HepG2 (cell line): ENCODE measurements at regions not wholly inside any gene's neighbourhood (a gene's known extent, or its start where the extent isn't known, plus 50 kb on each side); places are given as distances from the start of the nearest gene placed in this dataset.

Experiments
- ATAC-seq: fragments of 200-7000 bp; cut with Tn5 transposase; 3 replicates; pipeline ENCODE4 v1.9.1; 2020; ENCODE audit warnings: mild to moderate bottlenecking, moderate library complexity
- BruUV-seq: library from RNA; stranded (reverse); fragments of 400-500 nt; replicated peaks from 2 replicates; lab custom pipeline; 2021; lab: Mats Ljungman, UMichigan
- CTCF ChIA-PET: fragments of 300-600 bp; formaldehyde crosslinking; extraction: SDS; loops from one replicate; lab custom pipeline; 2021; ENCODE audit warnings: low total read pairs, inconsistent platforms, low intra/inter-chr PET ratio; lab: Yijun Ruan, JAX
- POLR2A ChIA-PET: fragments of 350-600 bp; sonication (Branson Sonifier 250); formaldehyde crosslinking; loops from one replicate; lab custom pipeline; 2020; ENCODE audit warnings: antibody characterized with exemption, inconsistent platforms; lab: Yijun Ruan, JAX
- DNase-seq: peaks from one replicate; pipeline ENCODE4 v3.0.0-alpha.2; 2015; ENCODE audit warnings: low spot score
- FAIRE-seq: peaks from 3 replicates; lab custom pipeline; 2011; peaks lifted over from hg19 to GRCh38; lab: Jason Lieb, UNC
- H2AFZ ChIP-seq: one replicate; pipeline ENCODE4 v1.6.1; 2011; ENCODE audit warnings: low read length, inconsistent platforms
- H3K27ac ChIP-seq: fragments of 300-600 bp; 3 replicates; pipeline ENCODE4 v1.8.0; 2011; ENCODE audit warnings: mixed run types, mild to moderate bottlenecking, mixed read lengths, low read length, inconsistent platforms; ENCODE audit not compliant: insufficient read depth; ENCODE audit errors: extremely low read length
- H3K27me3 ChIP-seq, 2 experiments: fragments of 200-600 bp in 1 of 2; 2 replicates in 1 of 2; 3 replicates in 1 of 2; pipeline versions ENCODE4 v1.6.0 to v1.8.0; 2011; ENCODE audit warnings: low read length in 2 of 2, mild to moderate bottlenecking in 2 of 2, moderate library complexity in 2 of 2, inconsistent platforms in 1 of 2; ENCODE audit not compliant: insufficient read depth in 2 of 2, control insufficient read depth in 1 of 2
- H3K36me3 ChIP-seq, 2 experiments: fragments of 200-600 bp in 1 of 2; replicated peaks in 1 of 2; 2 replicates in 1 of 2; 3 replicates in 1 of 2; pipeline versions ENCODE4 v1.5.1 to v1.8.0; 2011; ENCODE audit warnings: low read length in 2 of 2, inconsistent platforms in 1 of 2; ENCODE audit not compliant: insufficient read depth in 2 of 2, control insufficient read depth in 1 of 2
- H3K4me1 ChIP-seq: 2 replicates; pipeline ENCODE4 v1.5.1; 2012; ENCODE audit warnings: low read length, inconsistent platforms; ENCODE audit not compliant: insufficient read depth
- H3K4me2 ChIP-seq: 2 replicates; pipeline ENCODE4 v1.6.0; 2011; ENCODE audit warnings: low read depth, low read length, inconsistent platforms
- H3K4me3 ChIP-seq, 3 experiments: fragments of 200-600 bp in 1 of 3; sonication (generic), shearing (Covaris generic) in 1 of 3; replicated peaks in 1 of 3; 2 replicates each; pipeline ENCODE4 v1.5.1; 2011 to 2016; ENCODE audit warnings: low read length in 3 of 3, inconsistent platforms in 2 of 3, low read depth in 2 of 3, mild to moderate bottlenecking in 2 of 3, control low read depth in 1 of 3, mixed read lengths in 1 of 3; ENCODE audit not compliant: insufficient read depth in 1 of 3
- H3K79me2 ChIP-seq: one replicate; pipeline ENCODE4 v1.6.1; 2011; ENCODE audit warnings: low read length, inconsistent platforms; ENCODE audit not compliant: insufficient read depth
- H3K9ac ChIP-seq: 2 replicates; pipeline ENCODE4 v1.6.0; 2011; ENCODE audit warnings: mild to moderate bottlenecking, low read depth, low read length, inconsistent platforms; ENCODE audit not compliant: insufficient read depth
- H3K9me3 ChIP-seq: 2 replicates; pipeline ENCODE4 v1.5.1; 2012; ENCODE audit warnings: mild to moderate bottlenecking, low read length
- H4K20me1 ChIP-seq: 2 replicates; pipeline ENCODE4 v1.6.0; 2011; ENCODE audit warnings: inconsistent platforms, mild to moderate bottlenecking, low read length, moderate library complexity; ENCODE audit not compliant: insufficient read depth
- ARNT ChIP-seq: fragments of 450-650 bp; IDR thresholded peaks from 2 replicates; pipeline ENCODE4 v1.6.1; 2017
- CEBPB ChIP-seq: IDR thresholded peaks from 2 replicates; pipeline ENCODE4 v1.6.1; 2011; ENCODE audit warnings: low read depth, low read length, improper control_type of control experiment, borderline replicate concordance
- CEBPG ChIP-seq: IDR thresholded peaks from 2 replicates; pipeline ENCODE4 v1.6.1; 2016
- FOXJ3 ChIP-seq: sonication (generic); formaldehyde crosslinking; IDR thresholded peaks from 2 replicates; pipeline ENCODE4 v1.4.0; 2020; ENCODE audit warnings: missing genetic modification reagents, mild to moderate bottlenecking, borderline replicate concordance
- KAT2B ChIP-seq: fragments of 150-350 bp; IDR thresholded peaks from 2 replicates; pipeline ENCODE4 v1.6.1; 2014; ENCODE audit warnings: low read depth, low read length, borderline replicate concordance
- POGZ ChIP-seq: sonication (generic); formaldehyde crosslinking; IDR thresholded peaks from 2 replicates; pipeline ENCODE4 v1.4.0; 2020; ENCODE audit warnings: mild to moderate bottlenecking, missing genetic modification reagents
- PPARG ChIP-seq: conservative IDR thresholded peaks from 2 replicates; pipeline ENCODE4 v1.6.1; 2016; ENCODE audit warnings: missing biosample characterization, missing genetic modification reagents
- RAD21 ChIP-seq: fragments of 450-650 bp; formaldehyde crosslinking; IDR thresholded peaks from 2 replicates; pipeline ENCODE4 v1.5.0; 2020; ENCODE audit warnings: mild to moderate bottlenecking
- RBM22 ChIP-seq: fragments of 200-400 bp; formaldehyde crosslinking; optimal IDR thresholded peaks from 2 replicates; pipeline ENCODE3; 2017; ENCODE audit warnings: mild to moderate bottlenecking, low read length, moderate library complexity
- SALL1 ChIP-seq: sonication (generic); formaldehyde crosslinking; IDR thresholded peaks from 2 replicates; pipeline ENCODE4 v1.8.0; 2022; ENCODE audit warnings: mild to moderate bottlenecking, missing genetic modification reagents
- THYN1 ChIP-seq: sonication (generic); formaldehyde crosslinking; IDR thresholded peaks from 2 replicates; pipeline ENCODE4 v1.8.1; 2023; ENCODE audit warnings: low read depth, mild to moderate bottlenecking, moderate library complexity, missing genetic modification reagents, borderline replicate concordance
- ZBTB1 ChIP-seq: sonication (generic); formaldehyde crosslinking; IDR thresholded peaks from 2 replicates; pipeline ENCODE4 v1.4.0; 2020; ENCODE audit warnings: missing genetic modification reagents, borderline replicate concordance
- ZNF160 ChIP-seq: sonication (generic); formaldehyde crosslinking; IDR thresholded peaks from 2 replicates; pipeline ENCODE4 v1.8.0; 2022; ENCODE audit warnings: mild to moderate bottlenecking, inconsistent platforms, missing genetic modification reagents
- ZNF274 ChIP-seq: sonication (generic); formaldehyde crosslinking; IDR thresholded peaks from 2 replicates; pipeline ENCODE4 v1.5.1; 2020; ENCODE audit warnings: mild to moderate bottlenecking, missing genetic modification reagents
- ZNF543 ChIP-seq: sonication (generic); formaldehyde crosslinking; IDR thresholded peaks from 2 replicates; pipeline ENCODE4 v1.4.0; 2020; ENCODE audit warnings: mild to moderate bottlenecking, missing genetic modification reagents
- ZNF607 ChIP-seq: sonication (generic); formaldehyde crosslinking; IDR thresholded peaks from 2 replicates; pipeline ENCODE4 v1.5.1; 2020; ENCODE audit warnings: missing genetic modification reagents, mild to moderate bottlenecking, borderline replicate concordance
- ZNF747 ChIP-seq: sonication (generic); formaldehyde crosslinking; IDR thresholded peaks from 2 replicates; pipeline ENCODE4 v1.8.1; 2023; ENCODE audit warnings: missing genetic modification reagents, mild to moderate bottlenecking, borderline replicate concordance
- WGBS: methylation state at CpG from one replicate; pipeline ENCODE4 v1.1.6; 2017; ENCODE audit warnings: low lambda C conversion rate; 5-methylcytosine and 5-hydroxymethylcytosine counted together
- in situ Hi-C: cut with HindIII; loops from 2 replicates; pipeline ENCODE4 v1.10.0; 2017; ENCODE audit warnings: low pct_unique_long_range_greater_than_20kb; ENCODE audit not compliant: extremely low pct_ligation_motif_present
- intact Hi-C: fragments of 100-400 bp; cut with micrococcal nuclease; formaldehyde crosslinking; loops from one replicate; pipeline ENCODE4 v1.10.0; 2022; ENCODE audit not compliant: unreplicated experiment
- TF ChIP-seq, protein P1 (sequence below): sonication (generic); formaldehyde crosslinking; IDR thresholded peaks from 2 replicates; pipeline ENCODE4 v1.5.1; 2020; ENCODE audit warnings: mild to moderate bottlenecking, moderate library complexity, missing genetic modification reagents
- TF ChIP-seq, protein P2 (sequence below): sonication (generic); formaldehyde crosslinking; IDR thresholded peaks from 2 replicates; pipeline ENCODE4 v1.9.0; 2022; ENCODE audit warnings: low read depth, missing genetic modification reagents

DNA sequence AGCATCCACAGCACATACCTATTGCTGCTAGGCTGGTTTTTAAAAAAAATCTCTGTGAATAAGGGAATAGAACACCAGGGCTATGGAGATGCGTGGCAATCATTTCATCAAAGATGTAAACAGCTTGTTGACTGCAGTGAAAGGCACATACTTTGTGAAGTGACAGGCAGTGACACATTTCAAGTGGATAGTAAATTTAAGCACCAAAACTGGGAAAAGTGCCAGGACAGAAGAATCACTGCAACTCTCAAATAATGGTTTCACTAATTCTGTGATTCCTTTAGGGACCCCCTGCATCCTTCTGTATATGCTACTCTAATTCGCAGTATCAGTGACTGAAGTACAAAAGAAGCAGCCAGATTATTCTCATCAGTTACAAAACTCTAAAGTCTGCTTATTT lies 145.2 kb upstream of the KLF14 start:
- Histone ChIP-seq H2AFZ (no peak overlapping the region), H3K79me2 (peaks cover 8% of the 10 kb centered on the region), H3K36me3 (peaks cover 19 to 62% of the 10 kb centered on the region in 2 experiments), H3K27me3 (no peaks in the 10 kb centered on the region), H3K4me3 (no peak overlapping the region), H3K27ac (no peak overlapping the region), H3K9ac (no peak overlapping the region), H3K4me1 (peaks cover 44% of the 10 kb centered on the region), H4K20me1 (peaks cover 7% of the 10 kb centered on the region; the same call in 1 of the 2 replicates), H3K9me3 (no peaks in the 10 kb centered on the region), H3K4me2 (no peak overlapping the region)
- no peak for ATAC-seq
- in situ Hi-C loops (no loop called here), intact Hi-C loops (no loop called here)
- no peak for DNase-seq
- ChIA-PET CTCF (no interaction called here), POLR2A (no interaction called here)
- BruUV-seq, result no TSS peak
- 95% methylated on average over 2 of the region's 2 CpGs for WGBS
- FAIRE-seq, result no peak
- no peak for TF ChIP-seq KAT2B
- no peak for TF ChIP-seq PPARG (CRISPR knock-in tag)
- peak; percentile 7 for TF ChIP-seq RBM22

DNA sequence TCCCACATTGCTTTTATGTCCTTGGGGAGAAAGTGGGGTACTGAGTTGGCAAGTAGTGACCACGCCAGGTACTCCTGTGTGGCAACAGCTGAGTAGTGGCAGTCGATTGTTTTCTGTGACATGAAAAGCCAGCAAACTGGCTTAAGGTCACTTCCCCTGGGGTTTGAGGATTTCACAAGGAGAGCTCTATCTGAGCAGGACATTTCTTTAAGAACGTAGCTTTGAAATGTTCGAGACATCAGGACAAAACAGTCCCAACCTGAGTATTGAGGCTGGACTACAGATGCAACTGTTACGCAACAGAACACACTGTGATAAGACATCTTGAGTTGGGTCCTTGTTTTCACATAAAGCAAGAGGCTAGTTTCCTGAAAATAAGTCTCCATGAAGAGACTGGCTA lies 146.7 kb upstream of the KLF14 start:
- ChIA-PET POLR2A (interaction anchor here (0.8 kb wide), 1 partner anchor 19 kb away, joined by 3 read pairs; no protein-coding TSS in a partner anchor), CTCF (no interaction called here)
- FAIRE-seq (no peak), ATAC-seq (no peak), DNase-seq (no peak)
- no peak overlapping the region for H3K27ac ChIP-seq
- H3K4me1 ChIP-seq, result peaks cover 47% of the 10 kb centered on the region
- H3K27me3 ChIP-seq, result no peaks in the 10 kb centered on the region
- H3K4me2 ChIP-seq, result no peak overlapping the region
- peaks cover 20 to 66% of the 10 kb centered on the region in 2 experiments for H3K36me3 ChIP-seq
- BruUV-seq, result no TSS peak
- no peaks in the 10 kb centered on the region; the same call in 1 of the 2 replicates for H4K20me1 ChIP-seq
- no peak overlapping the region for H3K4me3 ChIP-seq
- intact Hi-C loops (no loop called here), in situ Hi-C loops (no loop called here)
- WGBS, result 98% methylated on average over 5 of the region's 5 CpGs
- H3K79me2 ChIP-seq, result peaks cover 18% of the 10 kb centered on the region
- H2AFZ ChIP-seq, result no peak overlapping the region
- no peak overlapping the region for H3K9ac ChIP-seq
- no peaks in the 10 kb centered on the region for H3K9me3 ChIP-seq
- TF ChIP-seq ZNF160 (CRISPR knock-in tag) (no peak), ARNT (no peak), POGZ (no peak), ZNF607 (no peak), FOXJ3 (CRISPR knock-in tag) (no peak), ZBTB1 (no peak), CEBPG (CRISPR knock-in tag) (peak; percentile 34; the same call in 1 of the 2 replicates), ZNF543 (CRISPR knock-in tag) (no peak), RAD21 (no peak), SALL1 (CRISPR knock-in tag) (no peak), ZNF747 (CRISPR knock-in tag) (no peak), ZNF274 (CRISPR knock-in tag) (no peak), THYN1 (CRISPR knock-in tag) (no peak), CEBPB (peak; percentile 87)
- TF ChIP-seq, protein P1, sequence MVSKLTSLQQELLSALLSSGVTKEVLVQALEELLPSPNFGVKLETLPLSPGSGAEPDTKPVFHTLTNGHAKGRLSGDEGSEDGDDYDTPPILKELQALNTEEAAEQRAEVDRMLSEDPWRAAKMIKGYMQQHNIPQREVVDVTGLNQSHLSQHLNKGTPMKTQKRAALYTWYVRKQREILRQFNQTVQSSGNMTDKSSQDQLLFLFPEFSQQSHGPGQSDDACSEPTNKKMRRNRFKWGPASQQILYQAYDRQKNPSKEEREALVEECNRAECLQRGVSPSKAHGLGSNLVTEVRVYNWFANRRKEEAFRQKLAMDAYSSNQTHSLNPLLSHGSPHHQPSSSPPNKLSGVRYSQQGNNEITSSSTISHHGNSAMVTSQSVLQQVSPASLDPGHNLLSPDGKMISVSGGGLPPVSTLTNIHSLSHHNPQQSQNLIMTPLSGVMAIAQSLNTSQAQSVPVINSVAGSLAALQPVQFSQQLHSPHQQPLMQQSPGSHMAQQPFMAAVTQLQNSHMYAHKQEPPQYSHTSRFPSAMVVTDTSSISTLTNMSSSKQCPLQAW, result no peak
- TF ChIP-seq, protein P2, sequence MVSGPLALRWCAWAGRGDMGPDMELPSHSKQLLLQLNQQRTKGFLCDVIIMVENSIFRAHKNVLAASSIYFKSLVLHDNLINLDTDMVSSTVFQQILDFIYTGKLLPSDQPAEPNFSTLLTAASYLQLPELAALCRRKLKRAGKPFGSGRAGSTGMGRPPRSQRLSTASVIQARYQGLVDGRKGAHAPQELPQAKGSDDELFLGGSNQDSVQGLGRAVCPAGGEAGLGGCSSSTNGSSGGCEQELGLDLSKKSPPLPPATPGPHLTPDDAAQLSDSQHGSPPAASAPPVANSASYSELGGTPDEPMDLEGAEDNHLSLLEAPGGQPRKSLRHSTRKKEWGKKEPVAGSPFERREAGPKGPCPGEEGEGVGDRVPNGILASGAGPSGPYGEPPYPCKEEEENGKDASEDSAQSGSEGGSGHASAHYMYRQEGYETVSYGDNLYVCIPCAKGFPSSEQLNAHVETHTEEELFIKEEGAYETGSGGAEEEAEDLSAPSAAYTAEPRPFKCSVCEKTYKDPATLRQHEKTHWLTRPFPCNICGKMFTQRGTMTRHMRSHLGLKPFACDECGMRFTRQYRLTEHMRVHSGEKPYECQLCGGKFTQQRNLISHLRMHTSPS (CRISPR knock-in tag), result no peak
